ENCODE measurements at regions not wholly inside any gene's neighbourhood (a gene's known extent, or its start where the extent isn't known, plus 50 kb on each side); places are given as distances from the start of the nearest gene placed in this dataset.

DNA sequence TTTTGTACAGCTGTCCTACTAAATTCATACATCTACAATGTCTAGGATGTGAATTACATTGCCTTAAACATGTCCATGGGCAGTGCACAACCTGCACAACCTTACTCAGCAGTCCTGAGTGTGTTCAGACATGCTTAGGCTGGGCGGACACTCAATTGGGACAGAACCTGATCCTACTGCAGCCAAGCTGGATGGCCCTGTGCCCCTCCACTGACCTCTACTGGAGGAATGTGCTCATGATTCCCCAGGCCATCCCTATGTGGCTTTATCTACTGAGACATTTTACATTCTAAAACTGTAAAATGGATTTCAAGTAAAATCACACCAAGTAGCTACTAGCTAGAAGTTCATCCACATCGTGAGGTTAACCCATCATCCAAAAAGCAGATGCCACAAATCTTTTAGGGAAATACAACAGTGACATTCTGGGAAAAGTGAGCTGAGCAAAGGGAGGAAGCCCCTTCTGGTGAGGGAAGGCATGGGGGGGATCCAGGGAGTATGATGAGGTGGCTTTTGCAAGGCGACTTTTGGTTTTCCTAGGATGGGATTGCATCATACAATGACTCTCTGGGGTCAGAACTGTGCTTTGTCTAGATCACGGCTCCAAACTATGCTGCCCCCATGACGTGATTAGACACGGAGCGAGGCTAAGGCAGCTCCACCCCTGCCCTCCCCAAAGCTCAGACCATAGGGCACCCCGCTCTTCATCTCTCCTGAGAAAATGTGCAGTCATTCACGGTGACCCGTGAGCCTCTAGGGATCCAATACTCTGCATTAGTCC is 911.7 kb upstream of the TMEM132C start:
- H3K9me3 Mint-ChIP-seq (ENCODE audit: unreplicated experiment), result no peaks in the 10 kb centered on the region
- H3K36me3 Mint-ChIP-seq (ENCODE audit: unreplicated experiment), result no peaks in the 10 kb centered on the region
- no peak for DNase-seq (ENCODE audit: extremely low spot score, unreplicated experiment)
- no peak overlapping the region for H3K4me3 Mint-ChIP-seq (ENCODE audit: unreplicated experiment)
- no peaks in the 10 kb centered on the region for H3K4me1 Mint-ChIP-seq (ENCODE audit: unreplicated experiment)
- no peak for TF ChIP-seq CTCF (IDR thresholded peaks at IDR 0.05)
- H3K27ac Mint-ChIP-seq (ENCODE audit: unreplicated experiment), result no peak overlapping the region
- no peaks in the 10 kb centered on the region for H3K27me3 Mint-ChIP-seq (ENCODE audit: unreplicated experiment)

- Mint-ChIP-seq H3K4me1 (ENCODE audit: unreplicated experiment) (no peaks in the 10 kb centered on the region), H3K27me3 (ENCODE audit: unreplicated experiment) (no peaks in the 10 kb centered on the region), H3K4me3 (ENCODE audit: unreplicated experiment) (no peak overlapping the region), H3K36me3 (ENCODE audit: unreplicated experiment) (no peaks in the 10 kb centered on the region), H3K9me3 (ENCODE audit: unreplicated experiment) (no peaks in the 10 kb centered on the region), H3K27ac (ENCODE audit: unreplicated experiment) (no peak overlapping the region)
- no peak for TF ChIP-seq CTCF (IDR thresholded peaks at IDR 0.05)
- DNase-seq (ENCODE audit: extremely low spot score, unreplicated experiment), result no peak
Observed at GRCh38 chr12:127358888-127359287, 908.1 kb upstream of the TMEM132C start.

- no peaks in the 10 kb centered on the region for H3K4me1 Mint-ChIP-seq (ENCODE audit: unreplicated experiment)
- no peaks in the 10 kb centered on the region for H3K27me3 Mint-ChIP-seq (ENCODE audit: unreplicated experiment)
- no peak overlapping the region for H3K27ac Mint-ChIP-seq (ENCODE audit: unreplicated experiment)
- H3K9me3 Mint-ChIP-seq (ENCODE audit: unreplicated experiment), result no peaks in the 10 kb centered on the region
- no peak for DNase-seq (ENCODE audit: extremely low spot score, unreplicated experiment)
- H3K4me3 Mint-ChIP-seq (ENCODE audit: unreplicated experiment), result no peak overlapping the region
- TF ChIP-seq CTCF (IDR thresholded peaks at IDR 0.05), result no peak
- H3K36me3 Mint-ChIP-seq (ENCODE audit: unreplicated experiment), result no peaks in the 10 kb centered on the region
Observed at GRCh38 chr12:127360580-127360979, 906.4 kb upstream of the TMEM132C start.

GRCh38 chr12:127362121-127362520 is 904.8 kb upstream of the TMEM132C start:
- Mint-ChIP-seq H3K27ac (ENCODE audit: unreplicated experiment) (no peak overlapping the region), H3K4me1 (ENCODE audit: unreplicated experiment) (no peaks in the 10 kb centered on the region), H3K4me3 (ENCODE audit: unreplicated experiment) (no peak overlapping the region), H3K36me3 (ENCODE audit: unreplicated experiment) (no peaks in the 10 kb centered on the region), H3K27me3 (ENCODE audit: unreplicated experiment) (no peaks in the 10 kb centered on the region), H3K9me3 (ENCODE audit: unreplicated experiment) (no peaks in the 10 kb centered on the region)
- DNase-seq (ENCODE audit: extremely low spot score, unreplicated experiment), result no peak
- no peak for TF ChIP-seq CTCF (IDR thresholded peaks at IDR 0.05)

GRCh38 chr12:127363392-127363791 is 903.6 kb upstream of the TMEM132C start:
- no peaks in the 10 kb centered on the region for H3K4me1 Mint-ChIP-seq (ENCODE audit: unreplicated experiment)
- no peak for TF ChIP-seq CTCF (IDR thresholded peaks at IDR 0.05)
- H3K9me3 Mint-ChIP-seq (ENCODE audit: unreplicated experiment), result no peaks in the 10 kb centered on the region
- no peak overlapping the region for H3K27ac Mint-ChIP-seq (ENCODE audit: unreplicated experiment)
- DNase-seq (ENCODE audit: extremely low spot score, unreplicated experiment), result no peak
- H3K27me3 Mint-ChIP-seq (ENCODE audit: unreplicated experiment), result no peaks in the 10 kb centered on the region
- no peaks in the 10 kb centered on the region for H3K36me3 Mint-ChIP-seq (ENCODE audit: unreplicated experiment)
- H3K4me3 Mint-ChIP-seq (ENCODE audit: unreplicated experiment), result no peak overlapping the region

All from osteocyte (in vitro differentiated cells).